ENCODE measurements at regions not wholly inside any gene's neighbourhood (a gene's known extent, or its start where the extent isn't known, plus 50 kb on each side); places are given as distances from the start of the nearest gene placed in this dataset.
A peak's percentile ranks its signal among the peaks of the same experiment; 100 is the strongest.

DNA sequence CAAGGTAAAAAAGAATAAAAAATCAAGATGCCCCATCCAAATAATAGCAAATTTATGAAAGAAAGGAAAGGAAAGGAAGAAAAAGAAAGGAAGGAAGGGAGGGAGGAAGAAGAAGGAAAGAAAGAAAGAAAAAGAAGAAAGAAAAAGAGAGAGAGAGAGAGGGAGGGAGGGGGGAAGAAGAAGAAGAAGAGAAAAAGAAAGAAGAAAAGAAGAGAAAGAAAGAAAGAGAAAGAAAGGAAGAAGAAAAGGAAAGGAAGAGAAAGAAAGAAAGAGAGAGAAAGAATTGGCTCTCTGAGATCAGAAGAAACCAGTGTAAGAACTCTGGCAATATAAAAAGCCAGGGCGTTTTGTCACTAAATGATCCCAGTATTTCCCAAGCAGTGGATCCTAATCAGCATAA is 401.7 kb downstream of the EPHA7 start:
- H3K4me1 ChIP-seq (ENCODE audit: control insufficient read depth in 3 of 3, insufficient read depth in 2 of 3, low read depth in 1 of 3, low read length in 2 of 3), result no peaks in the 10 kb centered on the region
- FAIRE-seq (no peak), DNase-seq (no peak)
- 62 to 82% (median 69%) methylated on average over 1 of the region's 1 CpG for WGBS, 3 donors
- H3K4me3 ChIP-seq (ENCODE audit: low read depth in 1 of 3, low read length in 3 of 3), result no peak overlapping the region
- no peak overlapping the region for H3K27ac ChIP-seq (ENCODE audit: low read depth in 1 of 3, low read length in 2 of 3)
- peaks cover 0 to 2% of the 10 kb centered on the region in 2 donors for H3K9me3 ChIP-seq (ENCODE audit: control insufficient read depth in 2 of 2, insufficient read depth in 1 of 2, low read depth in 1 of 2, low read length in 1 of 2)
- no peaks in the 10 kb centered on the region for H3K27me3 ChIP-seq (ENCODE audit: control insufficient read depth in 3 of 3, insufficient read depth in 3 of 3, low read length in 3 of 3)
- H3K36me3 ChIP-seq (ENCODE audit: control insufficient read depth in 3 of 3, insufficient read depth in 2 of 3, low read depth in 1 of 3, low read length in 3 of 3), result no peaks in the 10 kb centered on the region

DNA sequence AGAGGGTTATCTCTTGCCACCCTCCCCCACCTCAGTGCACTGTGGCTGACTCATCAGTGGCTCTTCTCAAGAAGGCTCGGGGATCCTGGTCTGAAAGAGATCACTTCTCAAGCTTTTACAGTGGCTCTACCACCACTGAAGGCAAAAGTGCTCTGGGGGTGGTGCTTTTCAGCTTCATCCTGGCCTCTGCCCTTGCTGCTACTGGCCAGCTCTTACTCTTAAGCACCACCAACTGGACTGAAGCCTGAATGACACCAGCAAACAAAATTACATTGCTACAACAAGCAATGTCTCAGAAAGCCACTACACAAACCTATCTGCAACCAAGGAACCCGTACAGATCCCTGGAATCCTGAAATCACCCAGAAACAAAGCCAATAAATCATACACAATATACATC is 402.1 kb downstream of the EPHA7 start:
- H3K9me3 ChIP-seq (ENCODE audit: control insufficient read depth in 2 of 2, insufficient read depth in 1 of 2, low read depth in 1 of 2, low read length in 1 of 2), result peaks cover 0 to 2% of the 10 kb centered on the region in 2 donors
- no peaks in the 10 kb centered on the region for H3K4me1 ChIP-seq (ENCODE audit: control insufficient read depth in 3 of 3, insufficient read depth in 2 of 3, low read depth in 1 of 3, low read length in 2 of 3)
- H3K4me3 ChIP-seq (ENCODE audit: low read depth in 1 of 3, low read length in 3 of 3), result no peak overlapping the region
- no peaks in the 10 kb centered on the region for H3K27me3 ChIP-seq (ENCODE audit: control insufficient read depth in 3 of 3, insufficient read depth in 3 of 3, low read length in 3 of 3)
- no peak overlapping the region for H3K27ac ChIP-seq (ENCODE audit: low read depth in 1 of 3, low read length in 2 of 3)
- peak in 1 of 2 donors; percentile 25 for DNase-seq
- no peaks in the 10 kb centered on the region for H3K36me3 ChIP-seq (ENCODE audit: control insufficient read depth in 3 of 3, insufficient read depth in 2 of 3, low read depth in 1 of 3, low read length in 3 of 3)
- 63 to 77% (median 76%) methylated on average over 2 of the region's 2 CpGs for WGBS, 3 donors
- no peak for FAIRE-seq

DNA sequence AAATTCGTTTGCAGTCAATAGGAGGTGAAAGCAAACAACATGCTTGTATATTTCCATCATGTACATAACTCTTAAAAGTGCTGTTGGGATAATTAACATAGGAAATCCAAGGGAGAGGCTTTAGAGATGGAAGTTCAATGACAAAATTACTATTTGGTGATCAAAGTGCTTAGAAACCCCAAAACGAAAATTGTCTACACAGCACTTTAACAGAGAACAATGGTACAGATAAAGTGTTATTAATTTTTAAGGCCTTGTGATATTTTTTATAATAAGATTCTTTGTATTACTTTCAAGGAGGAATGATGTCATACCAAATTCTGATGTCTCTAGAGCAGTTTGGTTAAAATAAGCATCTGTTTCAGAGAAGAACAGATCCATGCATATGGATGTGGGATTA is 406.3 kb downstream of the EPHA7 start:
- H3K36me3 ChIP-seq (ENCODE audit: control insufficient read depth in 3 of 3, insufficient read depth in 2 of 3, low read depth in 1 of 3, low read length in 3 of 3), result no peaks in the 10 kb centered on the region
- no peaks in the 10 kb centered on the region for H3K4me1 ChIP-seq (ENCODE audit: control insufficient read depth in 3 of 3, insufficient read depth in 2 of 3, low read depth in 1 of 3, low read length in 2 of 3)
- H3K27ac ChIP-seq (ENCODE audit: low read depth in 1 of 3, low read length in 2 of 3), result no peak overlapping the region
- peaks cover 0 to 2% of the 10 kb centered on the region in 2 donors for H3K9me3 ChIP-seq (ENCODE audit: control insufficient read depth in 2 of 2, insufficient read depth in 1 of 2, low read depth in 1 of 2, low read length in 1 of 2)
- WGBS, 3 donors, result 45 to 65% (median 62%) methylated on average over 2 of the region's 2 CpGs
- FAIRE-seq, result no peak
- no peaks in the 10 kb centered on the region for H3K27me3 ChIP-seq (ENCODE audit: control insufficient read depth in 3 of 3, insufficient read depth in 3 of 3, low read length in 3 of 3)
- no peak for DNase-seq
- H3K4me3 ChIP-seq (ENCODE audit: low read depth in 1 of 3, low read length in 3 of 3), result no peak overlapping the region

DNA sequence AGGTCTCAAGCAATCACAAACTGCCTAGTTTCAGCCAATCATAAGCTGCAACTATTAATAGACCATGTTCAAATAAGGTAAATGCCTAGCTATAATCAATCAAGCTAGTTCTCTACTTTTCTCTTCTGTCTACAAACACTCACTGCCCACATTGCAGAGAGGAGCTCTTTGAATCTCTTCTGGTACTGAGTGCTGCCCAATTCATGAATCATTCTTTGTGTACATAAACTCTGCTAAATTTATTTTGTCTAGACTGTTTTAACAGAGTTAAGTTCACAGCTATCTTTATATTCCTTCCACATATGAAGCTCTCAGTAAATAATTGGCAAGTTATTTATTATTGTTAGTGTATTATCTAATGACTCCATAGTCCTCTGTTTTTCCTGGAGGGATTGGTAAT is 411.0 kb downstream of the EPHA7 start:
- Histone ChIP-seq H3K27me3 (ENCODE audit: control insufficient read depth in 3 of 3, insufficient read depth in 3 of 3, low read length in 3 of 3) (no peaks in the 10 kb centered on the region), H3K4me3 (ENCODE audit: low read depth in 1 of 3, low read length in 3 of 3) (no peak overlapping the region), H3K4me1 (ENCODE audit: control insufficient read depth in 3 of 3, insufficient read depth in 2 of 3, low read depth in 1 of 3, low read length in 2 of 3) (no peaks in the 10 kb centered on the region), H3K36me3 (ENCODE audit: control insufficient read depth in 3 of 3, insufficient read depth in 2 of 3, low read depth in 1 of 3, low read length in 3 of 3) (no peaks in the 10 kb centered on the region), H3K9me3 (ENCODE audit: control insufficient read depth in 2 of 2, insufficient read depth in 1 of 2, low read depth in 1 of 2, low read length in 1 of 2) (no peaks in the 10 kb centered on the region), H3K27ac (ENCODE audit: low read depth in 1 of 3, low read length in 2 of 3) (no peak overlapping the region)
- DNase-seq (no peak), FAIRE-seq (no peak)

DNA sequence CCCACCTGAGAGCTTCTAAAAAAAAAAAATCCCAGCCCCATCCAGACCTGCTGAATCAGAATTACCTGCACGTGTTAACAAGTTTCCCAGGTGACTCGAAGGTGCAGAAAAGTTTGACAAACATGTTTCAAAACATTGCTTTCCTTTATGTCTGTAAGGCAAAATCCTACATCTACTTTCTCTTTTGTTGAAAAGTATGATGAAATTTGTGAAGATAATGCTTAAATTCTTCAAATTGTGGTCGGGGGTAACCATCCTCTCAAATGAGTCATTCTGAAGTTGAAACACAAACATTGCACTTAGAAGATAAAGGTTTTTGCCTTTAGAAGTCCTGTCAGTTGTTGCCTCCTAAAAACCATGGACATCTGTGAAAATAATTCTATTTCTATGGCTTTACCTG is 429.7 kb downstream of the EPHA7 start:
- DNase-seq (no peak), FAIRE-seq (no peak)
- Histone ChIP-seq H3K36me3 (ENCODE audit: control insufficient read depth in 3 of 3, insufficient read depth in 2 of 3, low read depth in 1 of 3, low read length in 3 of 3) (no peaks in the 10 kb centered on the region), H3K27ac (ENCODE audit: low read depth in 1 of 3, low read length in 2 of 3) (no peak overlapping the region), H3K4me1 (ENCODE audit: control insufficient read depth in 3 of 3, insufficient read depth in 2 of 3, low read depth in 1 of 3, low read length in 2 of 3) (peaks cover 0 to 3% (median 0%) of the 10 kb centered on the region in 3 donors), H3K9me3 (ENCODE audit: control insufficient read depth in 2 of 2, insufficient read depth in 1 of 2, low read depth in 1 of 2, low read length in 1 of 2) (no peaks in the 10 kb centered on the region), H3K4me3 (ENCODE audit: low read depth in 1 of 3, low read length in 3 of 3) (no peak overlapping the region), H3K27me3 (ENCODE audit: control insufficient read depth in 3 of 3, insufficient read depth in 3 of 3, low read length in 3 of 3) (no peaks in the 10 kb centered on the region)
- 63 to 73% (median 66%) methylated on average over 3 of the region's 3 CpGs for WGBS, 3 donors

DNA sequence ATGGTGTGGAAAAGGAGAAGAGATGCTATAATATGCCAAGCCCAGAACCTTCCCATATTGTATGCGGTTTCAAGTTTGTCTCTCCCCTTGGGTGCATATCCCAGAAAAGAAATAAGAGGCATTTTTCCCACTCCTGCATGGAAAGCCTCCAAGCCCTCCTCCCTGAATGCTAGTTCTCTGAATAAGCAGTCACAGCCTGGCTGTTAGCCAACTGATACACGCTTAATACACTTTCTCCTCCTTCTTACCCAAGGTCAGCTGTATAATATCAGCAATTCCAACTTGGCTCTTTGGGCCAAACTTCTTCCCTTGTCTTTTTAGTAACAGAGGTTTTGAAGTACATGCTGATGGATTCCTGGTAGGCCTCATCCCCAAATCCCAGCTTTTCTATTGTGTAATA is 440.1 kb downstream of the EPHA7 start:
- no peak overlapping the region for H3K27ac ChIP-seq (ENCODE audit: low read depth in 1 of 3, low read length in 2 of 3)
- no peak overlapping the region for H3K4me3 ChIP-seq (ENCODE audit: low read depth in 1 of 3, low read length in 3 of 3)
- peaks cover 0 to 2% (median 0%) of the 10 kb centered on the region in 3 donors for H3K4me1 ChIP-seq (ENCODE audit: control insufficient read depth in 3 of 3, insufficient read depth in 2 of 3, low read depth in 1 of 3, low read length in 2 of 3)
- 41 to 64% (median 43%) methylated on average over 2 of the region's 2 CpGs for WGBS, 3 donors
- FAIRE-seq, result no peak
- no peaks in the 10 kb centered on the region for H3K36me3 ChIP-seq (ENCODE audit: control insufficient read depth in 3 of 3, insufficient read depth in 2 of 3, low read depth in 1 of 3, low read length in 3 of 3)
- no peaks in the 10 kb centered on the region for H3K27me3 ChIP-seq (ENCODE audit: control insufficient read depth in 3 of 3, insufficient read depth in 3 of 3, low read length in 3 of 3)
- peak in 1 of 2 donors; percentile 78 for DNase-seq
- H3K9me3 ChIP-seq (ENCODE audit: control insufficient read depth in 2 of 2, insufficient read depth in 1 of 2, low read depth in 1 of 2, low read length in 1 of 2), result no peaks in the 10 kb centered on the region

DNA sequence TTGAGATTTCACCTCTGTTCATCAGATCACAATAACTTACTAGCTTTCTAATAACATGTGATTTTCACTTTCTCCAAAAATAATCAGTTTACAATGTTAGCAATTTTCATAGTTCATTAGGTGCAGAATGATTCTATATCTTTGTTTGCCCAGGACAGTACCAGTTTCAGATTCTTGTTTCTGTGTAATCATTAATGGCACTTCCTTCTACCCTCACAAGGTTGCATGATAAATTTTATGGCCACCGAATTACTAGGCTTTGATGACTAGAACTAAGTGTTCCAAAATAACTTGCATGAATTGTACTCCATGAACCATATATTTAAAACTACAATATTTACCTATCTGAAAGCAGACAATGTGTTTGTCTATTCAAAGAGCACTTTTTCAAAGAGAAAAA is 442.3 kb downstream of the EPHA7 start:
- Histone ChIP-seq H3K9me3 (ENCODE audit: control insufficient read depth in 2 of 2, insufficient read depth in 1 of 2, low read depth in 1 of 2, low read length in 1 of 2) (no peaks in the 10 kb centered on the region), H3K4me3 (ENCODE audit: low read depth in 1 of 3, low read length in 3 of 3) (no peak overlapping the region), H3K27ac (ENCODE audit: low read depth in 1 of 3, low read length in 2 of 3) (no peak overlapping the region), H3K4me1 (ENCODE audit: control insufficient read depth in 3 of 3, insufficient read depth in 2 of 3, low read depth in 1 of 3, low read length in 2 of 3) (peaks cover 0 to 2% (median 0%) of the 10 kb centered on the region in 3 donors), H3K27me3 (ENCODE audit: control insufficient read depth in 3 of 3, insufficient read depth in 3 of 3, low read length in 3 of 3) (no peaks in the 10 kb centered on the region), H3K36me3 (ENCODE audit: control insufficient read depth in 3 of 3, insufficient read depth in 2 of 3, low read depth in 1 of 3, low read length in 3 of 3) (no peaks in the 10 kb centered on the region)
- DNase-seq, result peak; percentile 18 to 86
- no peak for FAIRE-seq
- 11 to 49% (median 17%) methylated on average over 1 of the region's 1 CpG for WGBS, 3 donors

DNA sequence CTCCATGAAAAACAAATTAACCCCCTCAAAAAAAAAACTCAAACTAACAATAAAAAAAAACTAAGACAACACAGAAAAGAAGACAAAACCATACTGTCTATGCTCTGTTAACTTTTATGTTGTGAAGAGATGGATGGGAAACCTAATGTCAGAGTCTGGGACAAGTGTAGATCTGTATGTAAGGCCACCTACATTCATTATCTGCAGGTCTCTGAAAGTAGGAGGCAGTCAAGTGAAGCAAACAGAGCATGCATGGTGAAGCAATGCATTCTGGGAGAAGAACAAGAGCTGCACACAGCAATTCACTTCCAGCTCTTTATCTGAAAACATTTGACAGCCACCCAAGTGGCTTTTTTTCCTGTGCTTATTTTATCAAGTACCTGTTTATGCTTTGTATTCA is 452.0 kb downstream of the EPHA7 start:
- Histone ChIP-seq H3K9me3 (ENCODE audit: control insufficient read depth in 2 of 2, insufficient read depth in 1 of 2, low read depth in 1 of 2, low read length in 1 of 2) (no peaks in the 10 kb centered on the region), H3K4me3 (ENCODE audit: low read depth in 1 of 3, low read length in 3 of 3) (no peak overlapping the region), H3K36me3 (ENCODE audit: control insufficient read depth in 3 of 3, insufficient read depth in 2 of 3, low read depth in 1 of 3, low read length in 3 of 3) (no peaks in the 10 kb centered on the region), H3K27ac (ENCODE audit: low read depth in 1 of 3, low read length in 2 of 3) (no peak overlapping the region), H3K4me1 (ENCODE audit: control insufficient read depth in 3 of 3, insufficient read depth in 2 of 3, low read depth in 1 of 3, low read length in 2 of 3) (no peaks in the 10 kb centered on the region), H3K27me3 (ENCODE audit: control insufficient read depth in 3 of 3, insufficient read depth in 3 of 3, low read length in 3 of 3) (peaks cover 0 to 3% (median 0%) of the 10 kb centered on the region in 3 donors)
- DNase-seq (no peak), FAIRE-seq (no peak)

DNA sequence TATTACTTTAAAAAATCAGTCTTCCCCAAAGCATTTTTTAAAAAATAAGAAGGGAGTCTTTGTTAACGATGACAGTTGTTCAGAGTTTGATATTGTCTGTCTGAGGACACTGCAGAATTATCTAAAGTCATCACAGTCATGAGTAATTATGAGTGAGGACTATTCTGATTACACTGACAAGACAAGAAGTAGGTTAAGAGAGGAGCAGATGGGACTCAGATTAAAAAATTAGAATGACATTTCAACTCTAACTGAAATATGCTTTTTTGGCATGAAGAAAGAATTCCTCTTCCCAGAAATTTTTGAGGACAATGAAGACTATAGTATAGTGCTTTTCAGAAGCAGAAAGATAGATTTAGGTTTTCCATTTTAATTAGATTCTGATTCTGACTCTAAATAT is 456.5 kb downstream of the EPHA7 start:
- no peaks in the 10 kb centered on the region for H3K4me1 ChIP-seq (ENCODE audit: control insufficient read depth in 3 of 3, insufficient read depth in 2 of 3, low read depth in 1 of 3, low read length in 2 of 3)
- no peak for FAIRE-seq
- no peak overlapping the region for H3K27ac ChIP-seq (ENCODE audit: low read depth in 1 of 3, low read length in 2 of 3)
- peaks cover 0 to 11% of the 10 kb centered on the region in 2 donors for H3K9me3 ChIP-seq (ENCODE audit: control insufficient read depth in 2 of 2, insufficient read depth in 1 of 2, low read depth in 1 of 2, low read length in 1 of 2)
- 77 to 84% (median 80%) methylated on average over 1 of the region's 1 CpG for WGBS, 3 donors
- H3K27me3 ChIP-seq (ENCODE audit: control insufficient read depth in 3 of 3, insufficient read depth in 3 of 3, low read length in 3 of 3), result no peaks in the 10 kb centered on the region
- H3K4me3 ChIP-seq (ENCODE audit: low read depth in 1 of 3, low read length in 3 of 3), result no peak overlapping the region
- H3K36me3 ChIP-seq (ENCODE audit: control insufficient read depth in 3 of 3, insufficient read depth in 2 of 3, low read depth in 1 of 3, low read length in 3 of 3), result no peaks in the 10 kb centered on the region
- no peak for DNase-seq
